IMR-90 (cell line): ENCODE measurements at regions not wholly inside any gene's neighbourhood (a gene's known extent, or its start where the extent isn't known, plus 50 kb on each side); places are given as distances from the start of the nearest gene placed in this dataset.

Experiments
- CEBPB ChIP-seq: IDR thresholded peaks from 2 replicates; pipeline ENCODE4 v1.6.1; 2012; ENCODE audit warnings: low read depth, low read length, improper control_type of control experiment
- CTCF ChIP-seq: conservative IDR thresholded peaks from 2 replicates; pipeline ENCODE4 v1.5.1; 2012; ENCODE audit warnings: mild to moderate bottlenecking, low read depth, low read length, improper control_type of control experiment
- ELK1 ChIP-seq: fragments of 150-350 bp; IDR thresholded peaks from 2 replicates; pipeline ENCODE4 v1.6.1; 2016; ENCODE audit warnings: low read depth, mild to moderate bottlenecking, low read length, moderate library complexity, borderline replicate concordance
- FOS ChIP-seq: fragments of 150-350 bp; IDR thresholded peaks from 2 replicates; pipeline ENCODE4 v1.6.1; 2016; ENCODE audit warnings: low read depth, low read length
- MAFK ChIP-seq: IDR thresholded peaks from 2 replicates; pipeline ENCODE4 v1.6.1; 2012; ENCODE audit warnings: low read depth, low read length, improper control_type of control experiment
- MAZ ChIP-seq: IDR thresholded peaks from 2 replicates; pipeline ENCODE4 v1.6.1; 2012; ENCODE audit warnings: low read depth, mild to moderate bottlenecking, low read length, improper control_type of control experiment, moderate library complexity, borderline replicate concordance
- MXI1 ChIP-seq: IDR thresholded peaks from 2 replicates; pipeline ENCODE4 v1.6.1; 2012; ENCODE audit warnings: low read depth, mild to moderate bottlenecking, low read length, moderate library complexity, borderline replicate concordance
- NFE2L2 ChIP-seq: fragments of 150-350 bp; IDR thresholded peaks from 2 replicates; pipeline ENCODE4 v1.6.1; 2016; ENCODE audit warnings: low read depth, mild to moderate bottlenecking, low read length
- POLR2A ChIP-seq: IDR thresholded peaks from 2 replicates; pipeline ENCODE4 v1.6.1; 2012; ENCODE audit warnings: mild to moderate bottlenecking, low read depth, low read length
- RAD21 ChIP-seq: IDR thresholded peaks from 2 replicates; pipeline ENCODE4 v1.6.1; 2012; ENCODE audit warnings: low read length, improper control_type of control experiment
- RFX5 ChIP-seq: IDR thresholded peaks from 2 replicates; pipeline ENCODE4 v1.8.0; 2012; ENCODE audit warnings: low read depth, mild to moderate bottlenecking, low read length, moderate library complexity
- SMC3 ChIP-seq: fragments of 150-350 bp; IDR thresholded peaks from 2 replicates; pipeline ENCODE4 v1.6.1; 2016; ENCODE audit warnings: low read depth, mild to moderate bottlenecking, antibody characterized with exemption, low read length, moderate library complexity
- USF2 ChIP-seq: fragments of 150-350 bp; IDR thresholded peaks from 2 replicates; pipeline ENCODE4 v1.6.1; 2017; ENCODE audit warnings: mild to moderate bottlenecking, antibody characterized with exemption, low read length, low read depth

GRCh38 chr10:57102236-57102635, 741.2 kb upstream of the ZWINT start:
- TF ChIP-seq CTCF (no peak), SMC3 (no peak), POLR2A (no peak), RFX5 (no peak), USF2 (no peak), MAZ (no peak), RAD21 (no peak), CEBPB (no peak), MAFK (no peak), ELK1 (no peak), MXI1 (no peak), FOS (no peak), NFE2L2 (no peak)
